ENCODE measurements at regions not wholly inside any gene's neighbourhood (a gene's known extent, or its start where the extent isn't known, plus 50 kb on each side); places are given as distances from the start of the nearest gene placed in this dataset.

- Histone ChIP-seq H3K36me3 (ENCODE audit: insufficient read depth, low read length) (no peaks in the 10 kb centered on the region), H3K4me3 (ENCODE audit: low read length) (no peak overlapping the region), H3K4me1 (ENCODE audit: insufficient read depth, low read length) (no peaks in the 10 kb centered on the region), H3K27ac (ENCODE audit: low read depth in 1 of 2, low read length in 2 of 2) (no peak overlapping the region), H3K9me3 (ENCODE audit: control insufficient read depth in 1 of 2, insufficient read depth in 1 of 2, low read length in 2 of 2) (no peaks in the 10 kb centered on the region), H3K27me3 (ENCODE audit: control insufficient read depth in 1 of 2, insufficient read depth in 2 of 2, low read length in 2 of 2) (peaks cover 0 to 2% of the 10 kb centered on the region in 2 experiments)
- DNase-seq (no peak), ATAC-seq (ENCODE audit: poor library complexity) (no peak)
- H3K4me3 Mint-ChIP-seq = no peak overlapping the region
- H3K36me3 Mint-ChIP-seq (ENCODE audit: low read depth) = no peaks in the 10 kb centered on the region
- H3K27ac Mint-ChIP-seq = no peak overlapping the region
- ChIA-PET CTCF (no interaction called here), POLR2A (no interaction called here)
- intact Hi-C loops (cut with DNase I, micrococcal nuclease) = no loop called here
- H3K27me3 Mint-ChIP-seq = peaks cover 12% of the 10 kb centered on the region
- H3K9me3 Mint-ChIP-seq = no peaks in the 10 kb centered on the region
- no peaks in the 10 kb centered on the region for H3K4me1 Mint-ChIP-seq (ENCODE audit: low read depth)
- TF ChIP-seq CTCF (IDR thresholded peaks at IDR 0.05) = no peak
These were observed 142.7 kb downstream of the SUCLA2 start for GRCh38 chr13:47858042-47859025.

DNA sequence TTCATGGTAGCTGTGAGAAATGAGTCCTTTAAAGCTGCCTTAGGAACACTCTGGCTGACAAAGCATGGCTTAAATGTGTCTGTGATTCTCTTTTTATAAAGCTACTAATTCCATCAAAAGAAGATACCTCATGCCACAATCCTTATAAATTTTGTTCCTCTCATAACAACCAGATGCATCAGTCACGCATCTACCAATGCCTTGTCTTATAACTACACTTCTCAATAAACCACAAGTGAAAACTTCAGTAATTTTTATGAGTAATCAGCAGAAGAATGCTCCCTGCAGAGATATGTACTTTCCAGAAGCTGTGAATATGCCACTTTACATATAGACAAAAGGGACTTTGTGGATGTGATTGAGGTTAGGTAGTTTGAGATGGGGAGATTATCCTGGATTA lies 147.8 kb downstream of the SUCLA2 start:
- Mint-ChIP-seq H3K4me3 (no peak overlapping the region), H3K27me3 (peaks cover 10% of the 10 kb centered on the region), H3K36me3 (ENCODE audit: low read depth) (no peaks in the 10 kb centered on the region), H3K27ac (no peak overlapping the region), H3K4me1 (ENCODE audit: low read depth) (no peaks in the 10 kb centered on the region), H3K9me3 (no peaks in the 10 kb centered on the region)
- ChIA-PET POLR2A (no interaction called here), CTCF (no interaction called here)
- no peaks in the 10 kb centered on the region for H3K4me1 ChIP-seq (ENCODE audit: insufficient read depth, low read length)
- H3K36me3 ChIP-seq (ENCODE audit: insufficient read depth, low read length) = no peaks in the 10 kb centered on the region
- TF ChIP-seq CTCF (IDR thresholded peaks at IDR 0.05) = no peak
- ATAC-seq (ENCODE audit: poor library complexity) = no peak
- intact Hi-C loops (cut with DNase I, micrococcal nuclease) = no loop called here
- H3K27ac ChIP-seq (ENCODE audit: low read depth in 1 of 2, low read length in 2 of 2) = no peak overlapping the region
- DNase-seq = no peak
- H3K4me3 ChIP-seq (ENCODE audit: low read length) = no peak overlapping the region
- no peaks in the 10 kb centered on the region for H3K27me3 ChIP-seq (ENCODE audit: control insufficient read depth in 1 of 2, insufficient read depth in 2 of 2, low read length in 2 of 2)
- no peaks in the 10 kb centered on the region for H3K9me3 ChIP-seq (ENCODE audit: control insufficient read depth in 1 of 2, insufficient read depth in 1 of 2, low read length in 2 of 2)

- Histone ChIP-seq H3K27ac (ENCODE audit: low read depth in 1 of 2, low read length in 2 of 2) (no peak overlapping the region), H3K27me3 (ENCODE audit: control insufficient read depth in 1 of 2, insufficient read depth in 2 of 2, low read length in 2 of 2) (no peaks in the 10 kb centered on the region), H3K36me3 (ENCODE audit: insufficient read depth, low read length) (no peaks in the 10 kb centered on the region), H3K4me3 (ENCODE audit: low read length) (no peak overlapping the region), H3K4me1 (ENCODE audit: insufficient read depth, low read length) (no peaks in the 10 kb centered on the region), H3K9me3 (ENCODE audit: control insufficient read depth in 1 of 2, insufficient read depth in 1 of 2, low read length in 2 of 2) (no peaks in the 10 kb centered on the region)
- DNase-seq (no peak), ATAC-seq (ENCODE audit: poor library complexity) (no peak)
- H3K27ac Mint-ChIP-seq = no peak overlapping the region
- intact Hi-C loops (cut with DNase I, micrococcal nuclease) = no loop called here
- no peaks in the 10 kb centered on the region for H3K36me3 Mint-ChIP-seq (ENCODE audit: low read depth)
- H3K4me1 Mint-ChIP-seq (ENCODE audit: low read depth) = no peaks in the 10 kb centered on the region
- ChIA-PET CTCF (no interaction called here), POLR2A (no interaction called here)
- no peak overlapping the region for H3K4me3 Mint-ChIP-seq
- no peaks in the 10 kb centered on the region for H3K27me3 Mint-ChIP-seq
- H3K9me3 Mint-ChIP-seq = no peaks in the 10 kb centered on the region
- no peak for TF ChIP-seq CTCF (IDR thresholded peaks at IDR 0.05)
These were observed 154.2 kb downstream of the SUCLA2 start for GRCh38 chr13:47846886-47847285.
